RPMI7951 (cell line): ENCODE measurements at regions not wholly inside any gene's neighbourhood (a gene's known extent, or its start where the extent isn't known, plus 50 kb on each side); places are given as distances from the start of the nearest gene placed in this dataset.
A peak's percentile ranks its signal among the peaks of the same experiment; 100 is the strongest.

Experiments used
- DNase-seq: peaks from one replicate; pipeline ENCODE4 v3.0.0-alpha.2; 2012; ENCODE audit warnings: low read depth

DNA sequence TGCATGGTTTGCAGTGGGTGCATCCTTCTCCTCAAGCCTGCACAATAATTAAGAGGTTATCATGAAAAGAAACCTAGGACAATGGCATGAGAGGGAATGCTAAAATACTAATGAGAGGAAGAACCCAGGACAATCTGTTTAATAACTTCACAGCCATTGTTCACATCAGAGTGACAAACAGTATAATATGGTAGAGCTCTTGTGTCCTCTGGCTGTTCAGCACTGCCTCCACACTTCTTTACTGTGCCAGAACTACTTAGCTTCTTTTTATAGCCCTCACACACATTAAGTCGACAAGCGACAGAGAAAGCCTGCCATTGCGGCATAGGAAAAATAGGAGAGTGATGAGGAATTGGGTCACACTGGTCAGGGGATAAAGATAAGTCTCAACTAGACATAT is 65.0 kb upstream of the MEIS2 start:
- DNase-seq, result no peak

DNA sequence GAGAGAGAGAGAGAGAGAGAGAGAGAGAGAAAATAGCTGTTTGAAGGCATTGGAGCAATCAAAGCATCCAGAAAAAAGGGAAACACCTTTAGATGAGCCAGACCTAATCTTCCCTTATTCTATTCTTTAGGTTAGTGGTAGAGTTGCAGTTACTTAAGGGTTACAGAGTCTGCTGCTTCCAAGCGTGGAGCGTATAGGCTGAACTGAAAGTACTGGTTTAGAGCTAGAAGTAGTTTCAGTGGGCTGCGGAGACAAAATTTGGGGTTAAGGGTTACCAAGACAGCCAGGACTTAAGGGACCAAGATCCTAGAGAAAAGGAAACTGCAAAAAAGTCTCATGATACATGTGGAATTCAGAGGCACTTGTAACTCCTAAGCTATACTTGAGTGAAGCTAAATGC is 66.1 kb upstream of the MEIS2 start:
- DNase-seq, result no peak

GRCh38 chr15:37181339-37181738 is 81.0 kb upstream of the MEIS2 start:
- no peak for DNase-seq

- no peak for DNase-seq
Measured at GRCh38 chr15:37199545-37199944, 99.2 kb upstream of the MEIS2 start.

DNA sequence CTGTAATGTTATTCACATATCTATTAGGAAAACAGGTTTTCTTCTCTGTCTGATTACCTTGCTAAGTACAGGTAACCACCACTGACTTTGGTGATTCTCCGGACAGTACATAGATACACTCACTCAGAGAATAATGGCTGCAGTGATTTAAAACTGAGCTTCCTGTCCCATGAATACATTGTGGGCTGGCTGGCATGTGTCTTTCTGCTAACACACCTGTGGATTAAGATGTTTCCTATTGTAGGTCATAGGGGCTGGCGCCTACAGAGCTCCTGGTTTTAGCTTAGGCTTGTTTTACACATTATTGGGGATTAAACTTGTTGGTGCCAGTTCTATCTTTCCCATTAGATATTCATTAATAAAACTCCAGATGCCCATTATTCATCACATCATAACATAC is 102.7 kb upstream of the MEIS2 start:
- DNase-seq, result no peak

DNA sequence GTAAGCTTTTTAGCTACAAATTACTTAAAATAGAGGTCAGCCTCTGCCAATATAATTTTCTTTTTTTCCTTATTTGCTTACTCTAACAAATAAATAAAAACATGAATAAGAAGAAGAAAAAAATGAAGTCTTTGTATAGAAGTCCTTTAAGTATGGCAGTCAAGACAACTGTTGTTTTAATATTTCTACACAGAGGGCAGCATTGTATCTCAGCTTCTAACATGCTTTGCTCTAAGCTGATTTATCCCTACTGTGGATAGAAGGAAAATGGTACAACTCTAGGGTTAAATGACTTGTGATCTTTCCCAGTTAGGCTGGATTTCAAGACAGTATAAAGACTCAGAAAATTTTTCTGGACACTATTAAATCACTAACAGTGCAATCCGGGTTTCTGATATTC is 104.3 kb upstream of the MEIS2 start:
- peak; percentile 28 for DNase-seq

- DNase-seq, result no peak
Measured at GRCh38 chr15:37206690-37207089, 106.3 kb upstream of the MEIS2 start.

GRCh38 chr15:37208146-37209040 is 108.0 kb upstream of the MEIS2 start:
- no peak for DNase-seq

DNA sequence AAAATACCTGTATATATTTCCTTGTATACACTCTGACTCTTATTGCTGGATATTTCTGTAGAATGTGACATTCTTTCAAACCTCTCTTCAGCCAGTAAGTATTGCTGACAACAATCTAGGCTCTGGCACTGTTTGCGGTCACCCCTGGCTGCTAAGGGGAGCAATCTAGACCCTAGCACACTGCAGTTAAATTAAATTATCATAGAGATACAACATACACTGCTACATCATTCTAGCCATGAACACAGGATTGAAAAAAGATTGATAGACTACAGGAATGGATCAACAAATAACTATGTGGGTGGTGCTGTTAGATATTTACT is 108.7 kb upstream of the MEIS2 start:
- DNase-seq, result no peak

- DNase-seq, result no peak
Measured at GRCh38 chr15:37217567-37217966, 117.2 kb upstream of the MEIS2 start.

- DNase-seq, result no peak
Measured at GRCh38 chr15:37218351-37218916, 118.1 kb upstream of the MEIS2 start.

DNA sequence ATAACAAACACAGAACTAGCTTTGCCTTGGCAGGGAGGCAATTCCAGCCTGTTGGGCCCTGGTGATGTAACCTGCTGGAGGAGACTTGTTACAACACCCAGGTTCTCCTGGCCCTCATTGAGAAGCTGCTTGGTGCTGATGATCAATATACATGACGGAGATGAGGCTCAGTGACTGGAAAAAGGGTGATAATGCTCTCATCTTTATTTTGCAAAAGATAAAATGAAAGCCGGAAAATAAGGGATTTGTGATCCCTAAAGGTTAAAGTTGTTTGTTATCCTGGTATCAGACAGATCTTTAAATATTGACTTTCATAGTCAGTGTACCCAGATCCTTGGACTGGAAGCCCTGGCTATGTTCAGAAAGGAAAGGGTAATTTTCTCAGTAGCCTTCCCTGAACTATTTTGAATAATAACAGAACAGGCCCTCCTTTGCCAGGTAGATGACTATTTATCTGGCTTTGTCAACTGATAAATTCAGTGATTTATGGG is 118.9 kb upstream of the MEIS2 start:
- DNase-seq, result no peak

DNA sequence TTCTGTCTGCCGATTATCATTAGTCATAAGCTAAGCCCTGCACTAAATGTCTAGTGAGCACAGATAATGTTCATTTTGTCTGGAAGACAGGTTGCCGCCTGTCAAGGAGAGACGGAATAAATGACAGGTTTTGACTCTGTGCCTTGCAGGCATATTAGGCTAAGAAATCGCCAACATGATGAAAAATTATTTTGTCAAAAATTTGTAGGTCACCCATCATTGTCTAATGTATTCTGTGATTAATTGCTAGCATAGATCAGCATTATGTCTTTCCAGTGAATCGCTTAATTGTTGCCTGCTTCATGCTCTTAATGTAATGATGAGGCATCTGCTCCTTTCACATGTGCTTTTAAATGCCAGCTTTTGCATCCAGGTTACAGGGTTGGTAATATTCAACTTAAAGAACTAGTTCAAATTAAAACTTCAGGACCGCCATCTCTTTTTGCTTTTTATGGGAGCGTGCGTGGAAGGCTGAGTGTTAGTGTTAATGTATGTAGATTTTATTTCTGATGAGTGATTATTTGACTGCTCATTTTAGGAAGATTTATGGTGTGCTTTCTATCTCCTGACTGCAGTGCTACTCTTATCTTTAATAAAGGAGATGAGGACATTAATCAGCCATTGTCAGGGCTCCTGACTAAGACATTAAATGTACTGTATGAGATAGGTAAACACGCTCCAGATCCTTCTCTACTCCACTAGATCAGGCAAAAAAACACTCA is 120.8 kb upstream of the MEIS2 start:
- no peak for DNase-seq

DNA sequence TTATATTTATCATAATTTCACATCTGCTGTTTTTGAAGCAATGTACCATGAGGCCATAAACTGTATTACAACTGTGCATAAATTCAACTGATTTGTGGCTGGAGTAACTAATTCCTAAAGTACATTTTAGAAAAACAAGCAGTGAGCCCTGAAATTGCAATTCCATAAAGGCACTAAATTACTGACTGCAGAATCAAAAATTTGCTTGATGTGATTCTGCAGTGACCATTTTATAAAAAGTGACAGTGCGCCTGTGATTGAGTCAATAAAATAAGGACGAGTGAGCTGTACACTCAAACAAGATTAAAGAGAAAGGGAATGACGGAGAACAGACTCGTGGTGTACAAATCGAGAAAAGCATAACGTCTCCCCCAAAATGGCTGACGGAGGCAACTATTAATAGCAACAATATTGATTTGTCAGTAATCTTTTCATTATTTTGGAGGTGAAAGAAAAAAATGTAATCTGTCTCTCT is 121.4 kb upstream of the MEIS2 start:
- no peak for DNase-seq

DNA sequence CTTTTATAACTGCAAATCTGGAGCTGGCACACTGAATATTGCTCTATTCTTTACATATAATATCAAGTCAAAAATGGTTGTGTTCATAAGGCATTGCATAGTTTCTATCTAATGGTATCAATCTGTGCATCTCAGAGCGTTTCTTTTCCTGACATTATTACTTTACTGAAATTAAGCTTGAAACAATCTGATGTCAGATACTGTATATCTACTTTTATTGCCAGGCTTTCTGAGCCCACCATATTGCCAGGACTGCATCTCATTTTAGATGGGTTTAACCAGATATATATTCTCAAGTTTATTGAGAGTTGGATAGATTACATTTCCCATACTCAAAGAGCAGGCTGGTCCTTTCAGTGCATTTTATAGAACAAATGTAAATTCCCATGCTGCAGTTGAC is 122.7 kb upstream of the MEIS2 start:
- DNase-seq, result no peak

DNA sequence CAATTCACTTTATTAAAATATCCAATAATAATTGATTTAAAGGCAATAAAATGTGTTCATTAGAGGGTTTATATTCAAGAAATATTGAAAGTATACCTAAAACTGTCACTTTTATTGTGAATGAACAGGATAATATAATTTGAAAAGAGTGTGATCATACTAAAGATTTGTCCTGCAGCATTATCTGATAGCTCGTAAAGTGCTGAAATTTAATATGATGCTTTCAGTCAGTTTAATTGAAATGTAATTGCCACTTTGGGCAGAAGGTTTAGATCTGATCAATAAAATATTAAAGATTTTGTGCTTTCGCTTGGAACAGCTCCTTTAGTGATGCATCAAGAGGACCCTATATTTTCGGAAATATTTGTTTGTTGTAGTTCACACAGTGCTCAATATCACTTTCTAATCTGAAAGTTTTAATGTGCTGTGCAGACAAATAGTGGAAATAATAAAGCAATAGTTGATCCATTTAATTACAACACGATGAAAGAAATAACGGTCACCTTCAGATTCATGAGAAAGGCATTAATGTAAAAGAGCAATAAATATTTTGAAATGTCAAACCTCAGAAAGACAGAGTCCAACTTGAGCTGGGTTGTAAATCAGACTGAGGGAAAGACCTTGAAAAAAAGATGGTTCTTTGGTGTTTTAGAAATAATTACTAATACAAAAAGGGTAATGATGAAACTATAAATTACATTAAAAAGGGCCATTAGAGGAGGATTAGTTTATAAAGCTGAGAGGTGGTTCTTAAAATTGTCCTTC is 129.7 kb upstream of the MEIS2 start:
- DNase-seq, result no peak

GRCh38 chr15:37245358-37245757 is 145.0 kb upstream of the MEIS2 start:
- DNase-seq, result no peak

GRCh38 chr15:37246065-37246464 is 145.7 kb upstream of the MEIS2 start:
- no peak for DNase-seq

- no peak for DNase-seq
Measured at GRCh38 chr15:37246856-37247255, 146.5 kb upstream of the MEIS2 start.

GRCh38 chr15:37249249-37249648 is 148.9 kb upstream of the MEIS2 start:
- DNase-seq, result no peak

DNA sequence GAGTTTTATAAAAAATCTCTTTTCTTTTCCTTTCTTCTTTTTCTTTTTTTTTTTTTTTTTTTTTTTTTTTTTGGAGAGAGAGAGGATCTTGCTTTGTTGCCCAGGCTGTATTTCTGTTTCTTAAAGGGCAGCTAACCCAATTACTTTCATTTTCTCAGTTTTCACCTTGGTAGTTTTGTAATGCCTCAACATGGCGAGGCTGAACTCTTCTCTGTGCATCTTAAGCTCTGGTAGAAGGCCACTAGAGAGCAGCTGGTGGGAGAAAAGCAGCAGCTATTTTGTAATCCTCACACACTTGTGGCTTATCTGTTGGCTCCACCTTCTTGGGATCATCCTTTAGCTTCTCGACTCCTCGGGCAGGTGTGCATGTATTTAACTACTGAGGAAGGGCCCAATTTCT is 152.2 kb upstream of the MEIS2 start:
- DNase-seq, result no peak

- no peak for DNase-seq
Measured at GRCh38 chr15:37253877-37254276, 153.5 kb upstream of the MEIS2 start.
